AG10803 (cell line): ENCODE measurements at regions not wholly inside any gene's neighbourhood (a gene's known extent, or its start where the extent isn't known, plus 50 kb on each side); places are given as distances from the start of the nearest gene placed in this dataset.

Experiments
- DNase-seq: peaks from one replicate; pipeline ENCODE4 v3.0.0; 2010; ENCODE audit warnings: low read depth
- H3K4me3 ChIP-seq: 2 replicates; pipeline ENCODE4 v1.5.1; 2011; ENCODE audit warnings: mild to moderate bottlenecking, low read length, control low read depth
- CTCF ChIP-seq: conservative IDR thresholded peaks from 2 replicates; pipeline ENCODE4 v1.5.1; 2011; ENCODE audit warnings: mild to moderate bottlenecking, low read length, control low read depth, inconsistent platforms

DNA sequence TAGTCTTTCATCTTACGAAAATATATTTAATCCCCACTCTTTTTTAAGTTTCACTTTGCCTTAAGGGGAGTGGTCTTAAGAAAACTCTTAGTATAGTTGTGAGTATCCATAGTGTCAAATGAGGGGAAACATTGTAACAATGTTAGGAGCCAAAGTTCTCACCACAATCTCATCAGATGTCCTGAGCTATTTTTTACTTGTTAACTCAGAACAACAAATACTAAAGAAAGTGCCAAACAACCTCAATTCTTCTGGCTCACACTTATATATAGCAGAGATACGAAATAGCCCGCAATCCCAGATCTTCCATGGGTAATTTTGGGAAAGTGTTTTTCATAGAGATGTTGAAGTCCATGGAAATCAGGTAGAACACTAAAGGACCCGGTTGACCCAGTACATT lies 194.0 kb upstream of the DMRT1 start:
- TF ChIP-seq CTCF = no peak
- H3K4me3 ChIP-seq = no peak overlapping the region
- DNase-seq = no peak

- no peak for TF ChIP-seq CTCF
- no peak for DNase-seq
- no peak overlapping the region for H3K4me3 ChIP-seq
These were observed 192.1 kb upstream of the DMRT1 start for GRCh38 chr9:649128-650074.

DNA sequence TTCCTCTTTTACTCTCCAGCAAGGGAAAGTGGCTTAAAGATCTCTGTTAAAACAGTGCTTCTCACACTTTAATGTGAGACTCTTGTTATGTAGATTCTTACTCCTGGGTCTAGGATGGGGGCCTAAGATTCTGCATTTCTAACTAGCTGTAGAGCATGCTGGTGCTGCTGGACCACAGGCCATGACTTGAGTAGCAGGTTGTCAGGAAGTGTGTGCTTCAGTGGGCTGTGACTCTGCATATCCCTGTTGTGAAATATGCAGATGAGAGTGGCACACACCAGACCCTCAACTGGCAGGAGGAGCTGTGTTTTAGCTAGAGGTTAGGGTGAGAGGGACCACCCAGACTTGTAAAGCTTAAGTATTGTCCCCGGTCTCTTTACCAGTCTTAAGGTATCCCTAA lies 191.1 kb upstream of the DMRT1 start:
- no peak for TF ChIP-seq CTCF
- no peak overlapping the region for H3K4me3 ChIP-seq
- no peak for DNase-seq

- H3K4me3 ChIP-seq = no peak overlapping the region
- DNase-seq = no peak
- TF ChIP-seq CTCF = no peak
These were observed 190.1 kb upstream of the DMRT1 start for GRCh38 chr9:651371-651770.

GRCh38 chr9:652914-653313 lies 188.6 kb upstream of the DMRT1 start:
- no peak for TF ChIP-seq CTCF
- peak; percentile 23 for DNase-seq
- H3K4me3 ChIP-seq = no peak overlapping the region

DNA sequence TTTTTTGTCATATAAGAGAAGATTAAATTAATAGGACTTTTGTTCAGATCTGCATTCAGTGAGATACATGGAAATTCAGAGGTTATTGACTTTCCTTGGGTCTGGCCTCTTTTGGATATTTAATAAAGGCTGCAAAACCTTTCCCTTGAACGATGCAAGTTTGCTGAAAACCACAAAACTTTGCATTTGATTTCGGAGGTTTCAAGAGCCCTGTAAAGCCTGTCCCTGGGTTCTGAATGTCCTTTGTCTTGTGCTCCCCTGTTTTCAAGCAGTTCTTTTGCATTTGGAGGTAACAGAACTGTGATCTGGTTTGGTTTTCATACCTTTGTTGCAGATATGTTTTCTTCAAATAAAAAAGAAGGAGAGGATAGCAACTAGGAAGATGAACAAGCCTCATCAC lies 188.1 kb upstream of the DMRT1 start:
- no peak for DNase-seq
- no peak for TF ChIP-seq CTCF

GRCh38 chr9:653856-654387 lies 187.6 kb upstream of the DMRT1 start:
- DNase-seq = no peak
- TF ChIP-seq CTCF = no peak

More for the DNA sequence above, 188.1 kb upstream of the DMRT1 start:
- no peak overlapping the region for H3K4me3 ChIP-seq

More at GRCh38 chr9:653856-654387, 187.6 kb upstream of the DMRT1 start:
- no peak overlapping the region for H3K4me3 ChIP-seq
